ENCODE measurements at regions not wholly inside any gene's neighbourhood (a gene's known extent, or its start where the extent isn't known, plus 50 kb on each side); places are given as distances from the start of the nearest gene placed in this dataset.
"Not testable (repeated sequence)": the region's sequence is repeated elsewhere in the genome, so short reads cannot be mapped to it uniquely, and the experiment has no call there.

DNA sequence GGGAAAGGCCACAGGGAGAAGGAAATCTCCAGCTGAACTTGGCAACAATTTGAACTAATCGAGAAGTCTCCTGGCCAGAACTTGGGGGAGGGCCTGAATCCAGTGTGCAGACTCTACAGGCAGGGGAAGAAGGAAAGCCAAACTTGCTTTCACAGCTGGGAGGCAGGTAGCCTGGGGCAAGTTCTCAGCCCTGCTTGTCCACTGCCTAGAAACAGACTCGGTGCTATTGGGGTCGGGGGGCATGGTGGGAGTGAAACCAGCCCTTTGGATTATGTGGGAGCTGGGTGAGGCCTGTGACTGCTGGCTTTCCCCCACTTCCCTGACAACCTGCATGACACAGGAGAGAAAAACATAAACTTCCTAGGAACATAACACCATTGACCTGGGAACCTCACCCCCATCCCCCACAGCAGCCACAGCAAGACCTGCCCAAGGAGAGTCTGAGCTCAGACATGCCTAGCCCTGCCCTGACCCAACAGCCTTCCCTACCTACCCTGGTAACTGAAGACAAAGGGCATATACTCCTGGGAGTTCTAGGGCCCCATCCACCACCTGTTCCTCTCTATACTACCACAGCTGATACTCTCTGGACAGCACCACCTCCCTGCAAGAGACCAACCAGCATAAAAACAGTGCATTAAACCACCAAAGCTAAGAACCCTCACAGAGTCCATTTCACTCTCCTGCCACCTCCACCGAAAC, 103.7 kb upstream of the MNS1 start:
- no peak for DNase-seq

DNA sequence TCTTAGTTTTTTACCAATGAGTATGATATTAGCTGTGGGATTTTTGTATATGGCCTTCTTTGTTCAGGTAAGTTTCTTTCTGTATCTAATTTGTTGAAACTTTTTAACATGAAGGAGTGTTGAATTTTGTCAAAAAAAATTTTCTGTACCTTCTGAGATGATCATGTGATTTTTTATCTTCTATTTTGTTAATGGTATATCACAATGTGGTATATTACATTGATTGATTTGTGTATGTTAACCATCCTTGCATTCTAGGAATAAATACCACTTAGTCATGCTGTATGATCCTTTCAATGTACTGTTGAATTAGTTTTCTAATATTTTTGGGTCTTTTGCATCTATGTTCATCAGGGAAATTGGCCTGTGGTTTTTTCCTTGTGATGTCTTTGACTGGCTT, 92.5 kb upstream of the MNS1 start:
- DNase-seq = no peak

DNA sequence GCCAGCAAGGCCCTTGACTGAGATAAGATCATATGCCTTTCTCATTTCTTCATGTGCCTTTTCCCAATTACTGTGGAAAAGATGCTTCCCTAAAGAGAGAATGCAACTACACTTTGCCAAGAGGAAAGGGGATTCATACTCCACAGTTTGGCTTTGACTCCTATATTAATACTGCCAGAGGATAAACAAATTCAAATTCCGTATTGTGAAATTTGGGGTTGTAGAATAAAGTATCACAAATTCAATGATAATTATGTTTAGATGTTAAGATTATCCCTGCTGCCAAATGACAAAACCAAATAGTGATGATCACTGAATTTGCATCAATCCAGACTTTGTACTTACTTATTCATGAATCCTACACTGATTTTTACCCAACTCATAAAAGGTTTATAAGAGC, 88.5 kb upstream of the MNS1 start:
- DNase-seq = no peak

DNA sequence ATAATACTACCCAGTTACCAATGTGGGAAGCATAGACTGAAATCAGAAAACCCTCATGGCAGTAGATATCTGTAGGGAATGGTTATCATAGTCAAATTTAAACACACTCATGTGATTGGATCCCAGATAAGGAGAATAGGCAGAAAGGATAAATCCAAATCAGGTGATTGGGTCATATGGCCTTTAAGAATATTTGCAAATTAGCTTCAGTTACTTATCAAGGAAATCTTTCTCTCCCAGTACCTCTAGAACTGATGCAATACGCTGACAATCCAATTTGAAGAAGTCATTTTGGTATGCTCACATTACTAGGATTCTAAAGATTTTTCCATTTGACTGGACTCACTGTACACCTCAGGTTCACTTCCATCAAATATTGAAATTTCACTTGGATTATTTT, 87.7 kb upstream of the MNS1 start:
- no peak for DNase-seq

DNA sequence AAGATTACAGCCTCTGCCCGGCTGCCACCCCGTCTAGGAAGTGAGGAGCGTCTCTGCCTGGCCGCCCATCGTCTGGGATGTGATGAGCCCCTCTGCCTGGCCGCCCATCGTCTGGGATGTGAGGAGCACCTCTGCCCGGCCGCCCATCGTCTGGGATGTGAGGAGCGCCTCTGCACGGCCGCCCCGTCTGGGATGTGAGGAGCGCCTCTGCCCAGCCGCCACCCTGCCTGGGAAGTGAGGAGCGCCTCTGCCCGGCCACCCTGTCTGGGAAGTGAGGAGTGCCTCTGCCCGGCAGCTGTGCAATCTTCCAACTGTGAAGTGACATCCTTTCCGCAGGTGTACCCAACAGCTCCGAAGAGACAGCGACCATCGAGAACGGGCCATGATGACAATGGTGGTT, 75.6 kb upstream of the MNS1 start:
- not testable (repeated sequence) for DNase-seq

DNA sequence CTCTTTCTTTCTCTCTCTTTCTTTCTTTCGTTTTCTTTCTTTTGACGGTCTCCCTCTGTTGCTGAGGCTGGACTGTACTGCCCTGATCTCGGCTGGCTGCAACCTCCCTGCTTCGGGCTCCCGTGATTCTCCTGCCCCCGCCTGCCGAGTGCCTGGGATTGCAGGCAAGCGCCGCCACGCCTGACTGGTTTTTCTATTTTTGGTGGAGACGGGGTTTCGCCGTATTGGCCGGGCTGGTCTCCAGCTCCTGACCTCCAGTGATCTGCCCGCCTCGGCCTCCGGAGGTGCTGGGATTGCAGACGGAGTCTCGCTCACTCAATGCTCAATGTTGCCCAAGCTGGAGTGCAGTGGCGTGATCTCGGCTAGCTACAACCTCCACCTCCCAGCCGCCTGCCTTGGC, 75.2 kb upstream of the MNS1 start:
- DNase-seq = not testable (repeated sequence)

DNA sequence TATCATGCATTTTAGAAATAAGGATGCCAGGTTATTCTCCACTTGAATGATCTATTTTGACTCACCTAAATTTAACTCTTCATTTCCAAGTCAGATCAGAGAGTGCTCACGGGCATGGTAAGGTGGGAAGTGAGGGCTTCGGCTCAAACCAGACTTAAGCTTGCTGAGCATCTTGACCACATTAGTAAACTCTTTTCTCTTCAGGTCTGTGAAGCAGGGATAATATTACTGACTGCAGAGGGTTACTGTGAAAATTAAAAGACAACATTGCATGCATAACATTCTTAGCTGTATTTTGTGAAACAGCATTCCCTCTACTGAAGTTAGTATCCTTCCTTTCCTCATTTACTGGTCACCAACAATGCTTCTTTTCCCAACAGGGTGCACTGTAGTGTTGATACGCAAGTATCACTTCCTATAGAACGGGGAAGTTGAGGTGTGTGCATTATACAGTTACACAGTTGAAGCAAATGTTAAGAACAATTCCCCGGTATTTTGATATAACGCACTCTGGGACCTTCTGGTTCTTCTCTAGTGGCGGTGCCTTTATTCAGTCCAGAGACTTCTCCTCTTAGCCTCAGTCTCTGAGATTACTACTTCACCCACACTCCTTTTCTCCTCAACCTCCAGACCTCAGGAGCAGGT, 74.1 kb upstream of the MNS1 start:
- no peak for DNase-seq

DNA sequence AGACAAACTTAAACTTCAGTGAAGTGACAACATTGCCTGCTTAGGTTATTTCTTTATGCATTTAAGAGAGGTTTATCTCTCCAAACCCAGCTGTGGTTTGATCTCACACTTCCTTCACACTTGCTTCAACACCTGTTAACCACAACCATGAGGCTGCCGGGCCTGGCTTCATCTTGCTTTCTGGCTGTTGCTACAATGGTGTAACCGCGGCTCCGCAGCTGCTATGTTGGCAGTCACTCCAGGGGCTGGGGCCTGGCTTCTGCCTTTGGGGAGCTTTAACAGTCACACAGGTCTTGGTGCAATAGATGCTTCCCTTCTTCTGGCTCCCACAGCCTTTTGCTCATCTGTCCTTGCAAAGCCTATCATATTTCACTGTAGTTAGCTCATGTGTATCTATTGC, 72.9 kb upstream of the MNS1 start:
- DNase-seq = peak; percentile 28

DNA sequence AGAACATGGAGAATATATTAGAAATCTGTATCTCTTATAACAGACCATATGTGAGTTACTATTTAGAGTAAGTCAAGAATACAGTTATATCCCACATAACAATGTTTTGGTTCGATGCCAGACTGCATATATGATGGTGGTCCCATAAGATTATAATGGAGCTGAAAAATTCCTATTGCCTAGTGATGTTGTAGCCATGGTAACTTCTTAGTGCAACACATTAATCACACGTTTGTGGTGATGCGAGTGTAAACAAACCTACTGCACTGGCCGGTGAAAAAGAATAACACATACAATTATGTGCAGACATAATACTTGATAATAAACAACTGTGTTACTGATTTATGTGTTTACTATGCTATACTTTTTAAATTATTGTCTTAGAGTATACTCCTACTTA, 69.8 kb upstream of the MNS1 start:
- no peak for DNase-seq

DNA sequence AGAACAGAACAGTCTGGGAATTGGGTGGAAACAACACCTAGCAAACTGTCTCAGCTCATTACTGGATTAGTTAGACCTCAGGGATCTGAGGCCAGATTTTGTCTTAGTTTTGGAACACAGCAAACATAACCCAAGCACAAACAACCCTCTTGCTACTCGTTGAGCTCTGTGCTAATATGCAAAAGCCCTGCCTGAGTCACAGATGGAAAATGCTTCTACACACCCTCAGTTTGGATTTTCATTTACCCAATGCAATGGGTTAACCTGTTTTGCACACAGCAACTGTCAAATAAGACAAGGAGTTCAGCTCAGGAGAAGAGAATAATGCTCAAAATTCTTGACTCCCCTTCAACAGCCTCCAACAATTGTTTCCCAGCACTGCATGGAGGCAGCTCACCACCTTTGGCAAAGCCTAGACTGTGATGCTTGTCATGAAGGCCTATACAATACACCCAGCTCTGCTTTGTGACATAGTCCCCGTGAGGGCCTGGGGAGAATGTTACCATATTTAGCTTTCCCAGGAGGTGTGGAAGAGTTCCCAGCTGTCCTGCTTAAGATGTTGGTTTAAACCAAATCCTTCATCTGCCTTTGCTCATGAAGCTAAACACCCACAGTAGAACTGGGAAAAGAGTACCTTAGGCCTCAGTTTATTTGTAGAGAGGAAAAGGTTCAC, 68.9 kb upstream of the MNS1 start:
- DNase-seq = no peak

DNA sequence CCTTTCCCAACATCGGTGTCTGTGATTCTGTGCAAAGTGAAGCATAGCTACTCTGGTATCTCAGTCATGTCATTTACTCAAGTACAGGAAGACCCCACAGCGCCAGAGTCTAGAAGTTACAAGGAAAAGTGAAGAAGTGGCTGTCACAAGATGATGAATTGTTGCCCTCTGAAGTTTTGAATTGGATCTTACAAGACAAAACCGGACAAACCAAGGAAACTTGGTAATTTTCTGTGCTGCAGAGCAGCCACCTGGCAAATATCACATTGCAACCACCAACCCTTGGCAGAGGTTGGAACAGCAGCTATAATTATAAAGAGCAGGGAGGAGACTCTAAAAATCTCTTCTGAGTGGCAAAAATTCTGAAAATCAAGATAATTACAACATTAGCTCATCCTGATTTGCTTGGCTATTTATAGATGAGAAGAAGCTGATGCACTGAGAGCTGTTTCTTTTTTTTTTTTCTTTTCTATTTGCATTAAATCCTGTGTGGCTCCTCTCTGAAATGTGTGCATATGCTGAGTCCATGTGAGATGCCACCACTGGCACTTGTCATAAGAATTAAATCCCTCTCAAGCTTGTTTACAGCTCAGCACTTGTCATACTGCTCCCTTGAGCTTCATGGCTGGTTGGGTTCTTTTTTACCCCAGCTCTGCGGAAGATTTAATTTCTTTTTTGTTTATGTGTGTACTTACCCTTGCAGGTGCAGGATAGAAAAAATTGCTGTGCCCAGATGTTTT, 68.0 kb upstream of the MNS1 start:
- DNase-seq = no peak

DNA sequence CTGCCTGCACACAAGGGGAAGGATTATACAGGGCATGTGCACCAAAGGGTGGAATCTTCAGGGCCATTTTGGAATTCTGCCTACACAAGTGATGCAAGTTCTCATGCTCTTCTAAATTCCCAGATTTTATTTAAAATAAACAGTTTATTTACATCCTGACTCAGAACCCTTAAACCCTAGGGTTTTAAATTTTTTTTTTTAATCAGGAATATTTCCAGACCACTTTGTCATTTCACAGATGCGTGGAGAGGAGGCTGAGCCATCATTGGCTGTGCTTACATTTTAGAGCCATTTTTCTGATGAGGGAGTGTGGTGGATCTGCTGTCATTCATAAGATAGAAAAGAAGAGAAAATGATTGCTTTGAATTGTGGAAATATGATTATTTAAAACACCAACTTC, 65.2 kb upstream of the MNS1 start:
- no peak for DNase-seq

DNA sequence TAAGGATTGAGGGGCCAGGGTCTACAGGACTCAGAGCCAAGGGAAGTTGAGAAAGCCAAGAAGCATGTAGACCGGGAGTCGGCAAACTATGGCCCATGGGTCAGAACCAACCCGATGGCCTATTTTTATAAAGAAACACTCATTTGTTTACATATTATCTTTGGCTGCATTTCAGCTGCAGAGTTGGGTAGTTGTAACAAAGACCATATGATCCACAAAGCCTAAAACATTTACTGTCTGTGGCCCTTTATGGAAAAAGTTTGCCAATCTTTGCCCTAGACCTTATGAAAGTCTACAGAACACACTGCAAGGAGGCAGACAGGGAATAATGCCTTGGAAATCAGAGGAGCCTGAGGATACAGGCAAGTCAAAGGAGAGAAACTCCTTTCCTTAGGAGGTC, 63.2 kb upstream of the MNS1 start:
- DNase-seq = no peak

DNA sequence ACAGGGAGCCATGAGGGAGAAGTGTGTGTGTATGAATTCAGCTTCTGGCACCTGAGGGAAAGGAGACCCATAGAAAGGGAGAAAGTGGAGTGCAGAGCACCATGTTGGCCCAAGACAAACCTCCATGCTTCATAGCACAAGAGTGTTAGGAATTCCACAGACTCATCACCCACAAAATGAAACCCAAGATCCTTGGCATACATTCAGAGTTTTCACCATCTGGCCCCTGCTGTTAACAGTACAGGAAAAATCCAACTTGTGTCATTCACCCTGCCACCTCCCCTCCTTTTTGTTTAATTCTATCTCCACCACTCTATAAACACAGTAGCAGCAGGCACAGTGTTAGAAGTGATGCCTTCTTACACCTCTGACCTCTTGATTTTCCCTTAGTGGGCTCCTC, 60.0 kb upstream of the MNS1 start:
- DNase-seq = no peak

DNA sequence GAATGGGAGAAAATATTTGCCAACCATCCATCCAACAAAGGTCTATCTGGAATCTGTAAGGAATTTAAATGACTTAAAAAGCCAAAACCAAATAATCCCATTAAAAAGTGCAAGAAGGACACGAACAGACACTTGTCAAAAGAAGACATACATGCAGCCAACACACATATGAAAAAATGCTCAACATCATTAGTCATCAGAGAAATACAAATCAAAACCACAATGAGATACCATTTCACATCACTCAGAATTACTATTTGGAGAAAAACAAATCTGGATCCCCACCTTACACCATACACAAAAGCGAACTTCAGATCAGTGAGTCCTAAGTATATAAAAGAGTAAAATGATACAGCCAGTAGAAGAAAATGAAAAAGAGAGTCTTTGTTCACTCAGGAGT, 58.6 kb upstream of the MNS1 start:
- DNase-seq = no peak

DNA sequence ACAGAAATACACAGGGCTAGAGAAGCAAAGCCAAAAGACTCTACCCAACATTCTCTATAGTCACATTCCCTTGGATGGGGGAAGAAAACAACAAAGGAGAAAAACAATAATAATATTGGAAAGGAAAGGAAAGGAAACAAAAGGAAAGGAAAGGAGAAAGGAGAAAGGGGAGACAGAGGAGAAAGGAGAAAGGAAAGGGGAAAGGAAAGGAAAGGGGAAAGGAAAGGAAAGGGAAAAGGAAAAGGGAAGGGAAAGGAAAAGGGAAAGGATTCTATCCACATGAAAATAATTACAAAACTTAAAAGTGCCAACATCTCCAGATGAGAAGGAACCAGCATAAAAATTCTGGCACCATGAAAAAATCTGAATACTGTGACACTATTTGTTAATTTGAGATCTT, 54.1 kb upstream of the MNS1 start:
- no peak for DNase-seq

Measured in activated CD8-positive, alpha-beta memory T cell treated with anti-CD3 and anti-CD28 coated beads, Interleukin-2, amount 50 U/mL, for 4 hours (primary cell).